GM12873 (cell line): ENCODE measurements at regions not wholly inside any gene's neighbourhood (a gene's known extent, or its start where the extent isn't known, plus 50 kb on each side); places are given as distances from the start of the nearest gene placed in this dataset.

ENCODE experiments used
- TF ChIP-seq, protein P1 (sequence below): IDR thresholded peaks from 2 replicates; pipeline ENCODE4 v1.5.1; 2012; ENCODE audit warnings: low read depth, mild to moderate bottlenecking, moderate library complexity, low read length, control low read depth; ENCODE audit not compliant: insufficient read depth; ENCODE audit errors: missing control alignments

- TF ChIP-seq, protein P1, sequence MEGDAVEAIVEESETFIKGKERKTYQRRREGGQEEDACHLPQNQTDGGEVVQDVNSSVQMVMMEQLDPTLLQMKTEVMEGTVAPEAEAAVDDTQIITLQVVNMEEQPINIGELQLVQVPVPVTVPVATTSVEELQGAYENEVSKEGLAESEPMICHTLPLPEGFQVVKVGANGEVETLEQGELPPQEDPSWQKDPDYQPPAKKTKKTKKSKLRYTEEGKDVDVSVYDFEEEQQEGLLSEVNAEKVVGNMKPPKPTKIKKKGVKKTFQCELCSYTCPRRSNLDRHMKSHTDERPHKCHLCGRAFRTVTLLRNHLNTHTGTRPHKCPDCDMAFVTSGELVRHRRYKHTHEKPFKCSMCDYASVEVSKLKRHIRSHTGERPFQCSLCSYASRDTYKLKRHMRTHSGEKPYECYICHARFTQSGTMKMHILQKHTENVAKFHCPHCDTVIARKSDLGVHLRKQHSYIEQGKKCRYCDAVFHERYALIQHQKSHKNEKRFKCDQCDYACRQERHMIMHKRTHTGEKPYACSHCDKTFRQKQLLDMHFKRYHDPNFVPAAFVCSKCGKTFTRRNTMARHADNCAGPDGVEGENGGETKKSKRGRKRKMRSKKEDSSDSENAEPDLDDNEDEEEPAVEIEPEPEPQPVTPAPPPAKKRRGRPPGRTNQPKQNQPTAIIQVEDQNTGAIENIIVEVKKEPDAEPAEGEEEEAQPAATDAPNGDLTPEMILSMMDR = no peak
Observed at GRCh38 chrX:114372937-114373336, 210.9 kb upstream of the HTR2C start.

DNA sequence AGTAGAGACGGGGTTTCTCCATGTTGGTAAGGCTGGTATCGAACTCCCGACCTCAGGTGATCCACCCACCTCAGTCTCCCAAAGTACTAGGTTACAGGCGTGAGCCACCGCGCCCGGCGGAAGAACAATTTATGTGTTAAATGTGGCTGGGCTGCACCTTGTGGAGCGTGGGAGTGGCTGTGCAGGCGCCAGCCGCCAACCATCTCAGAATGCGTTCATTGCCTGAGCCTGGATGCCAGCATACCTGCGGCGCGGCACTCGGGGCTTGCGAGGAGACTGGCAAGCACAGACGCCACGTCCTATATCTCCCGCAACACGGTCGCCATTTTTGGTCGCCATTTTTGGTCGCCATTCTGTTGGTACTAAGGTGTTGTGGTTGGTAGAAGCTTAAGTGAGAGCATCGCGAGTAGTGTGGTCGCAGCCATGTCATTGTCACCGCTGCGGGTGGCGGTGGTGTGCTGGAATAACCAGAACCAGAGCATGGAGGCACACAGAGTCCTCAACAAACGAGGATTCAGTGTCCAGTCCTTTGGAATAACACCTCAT lies 193.6 kb upstream of the HTR2C start:
- TF ChIP-seq, protein P1 = no peak
